HG03175 (cell line): ENCODE measurements at regions not wholly inside any gene's neighbourhood (a gene's known extent, or its start where the extent isn't known, plus 50 kb on each side); places are given as distances from the start of the nearest gene placed in this dataset.
A peak's percentile ranks its signal among the peaks of the same experiment; 100 is the strongest.
"Not testable (repeated sequence)": the region's sequence is repeated elsewhere in the genome, so short reads cannot be mapped to it uniquely, and the experiment has no call there.

Source experiments
- ATAC-seq: cut with Tn5 transposase; IDR thresholded peaks from one replicate; pipeline ENCODE4 v1.9.1; 2021; ENCODE audit warnings: mild to moderate bottlenecking, moderate library complexity; ENCODE audit not compliant: unreplicated experiment

DNA sequence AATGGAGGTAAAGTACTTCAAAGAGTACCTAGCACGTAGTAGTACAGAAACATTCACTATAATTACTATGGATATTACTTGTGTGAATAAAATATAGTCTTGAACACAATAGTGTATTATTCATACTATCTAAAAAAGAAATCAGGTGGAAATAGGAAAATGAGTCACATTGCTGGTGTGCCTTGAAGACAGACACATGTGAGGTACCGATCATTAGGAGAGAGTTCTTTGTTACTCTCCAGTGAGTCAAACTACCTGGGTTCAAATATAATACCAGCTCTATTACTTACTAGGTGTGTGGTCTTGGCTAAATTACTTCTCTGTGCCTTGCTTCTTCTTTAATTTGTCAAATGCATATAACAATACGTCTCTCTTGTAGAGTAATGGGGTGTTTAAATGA, 50.8 kb upstream of the BEND6 start:
- ATAC-seq: no peak

DNA sequence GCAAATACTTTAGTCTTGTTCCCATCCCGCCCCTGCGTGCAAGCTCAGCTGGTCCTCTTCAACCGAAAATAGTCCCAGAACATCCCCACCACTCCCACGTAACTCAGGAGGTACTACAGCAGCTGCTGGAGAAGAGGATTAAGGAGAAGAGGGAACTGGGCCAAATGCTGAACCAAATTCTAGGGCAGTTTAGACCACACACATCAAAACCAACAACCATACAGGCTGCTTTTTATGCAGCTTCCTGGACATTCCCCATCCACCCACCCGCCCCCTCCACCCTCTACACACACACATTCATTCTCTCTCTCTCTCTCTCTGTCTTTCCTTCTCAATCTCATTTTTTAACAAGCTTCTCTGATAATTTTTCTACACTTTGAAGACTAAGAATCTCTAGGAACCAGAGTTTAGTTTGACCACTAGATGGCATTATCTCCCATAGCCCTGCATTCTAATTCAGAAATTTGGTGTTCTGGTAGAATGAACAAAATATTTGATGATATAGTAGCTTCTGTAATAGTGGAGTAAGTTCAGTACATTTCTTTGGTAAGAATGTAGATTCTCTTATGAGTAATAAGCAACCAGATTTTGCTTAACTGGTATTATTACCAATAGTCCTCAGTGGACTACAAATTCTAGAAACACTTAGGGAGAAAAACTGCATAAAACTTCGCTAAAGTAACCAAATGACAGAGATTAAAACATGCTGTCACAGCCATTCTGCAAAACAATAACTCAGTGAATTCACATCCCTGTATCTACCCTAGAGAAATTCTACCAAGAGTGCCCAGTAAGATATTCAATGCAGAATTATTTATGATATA, 52.1 kb upstream of the BEND6 start:
- ATAC-seq: no peak

DNA sequence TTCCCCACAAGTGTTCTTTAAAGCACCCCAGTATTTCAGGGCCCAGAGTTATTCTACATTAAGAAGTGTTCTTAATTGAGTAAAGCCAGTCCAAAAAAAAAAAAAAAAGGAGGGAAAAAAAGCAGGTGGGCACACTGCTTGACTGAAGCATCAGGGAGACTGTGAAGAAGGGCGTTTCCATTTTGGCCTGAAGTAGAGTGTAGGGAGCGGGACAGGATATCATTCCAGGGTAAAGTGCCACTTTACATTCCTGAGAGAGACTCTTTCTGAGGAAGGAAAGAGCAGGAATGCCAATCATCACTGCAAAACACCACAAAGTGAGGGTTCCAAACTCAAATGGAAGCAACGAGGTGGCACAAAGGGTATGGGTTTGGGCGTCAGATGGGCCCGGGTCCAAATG, 54.1 kb upstream of the BEND6 start:
- no peak for ATAC-seq

DNA sequence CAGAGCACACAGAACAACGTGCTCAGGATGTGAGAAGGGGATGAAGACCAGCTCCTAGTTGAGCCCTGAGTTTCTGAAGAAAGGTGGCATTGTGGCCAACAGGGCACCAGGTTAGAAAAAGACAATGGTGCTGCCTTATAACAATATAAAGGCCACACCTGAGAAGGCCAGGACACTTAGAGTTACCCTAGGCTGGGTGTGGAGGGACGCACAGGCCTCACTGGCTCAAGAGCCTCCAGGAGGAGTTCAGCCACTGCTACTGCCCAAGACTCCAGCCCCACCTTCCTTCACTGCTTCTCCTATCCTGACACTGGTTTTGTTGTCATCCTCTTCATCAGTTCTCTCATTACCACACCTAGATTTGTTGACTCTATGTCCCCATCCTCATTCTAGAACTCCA, 55.2 kb upstream of the BEND6 start:
- no peak for ATAC-seq

DNA sequence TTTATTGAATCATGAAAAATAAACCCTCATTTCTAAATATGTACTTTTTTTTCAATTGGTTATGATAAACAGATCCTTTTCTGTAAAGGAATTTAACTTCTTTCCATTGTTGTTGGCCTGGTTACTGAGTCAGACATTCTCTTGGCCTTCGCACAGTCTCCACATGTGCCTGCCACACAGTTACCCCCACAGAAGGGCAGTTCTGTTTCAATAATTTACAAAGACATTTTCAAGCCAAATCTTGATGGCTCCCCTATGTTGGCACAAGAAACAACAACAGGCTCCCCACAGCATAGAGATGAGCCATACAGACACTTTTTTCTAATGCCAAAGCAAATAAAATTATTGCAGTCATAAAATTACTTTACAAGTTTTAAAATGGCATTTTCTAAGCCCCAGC, 55.6 kb upstream of the BEND6 start:
- ATAC-seq: no peak

DNA sequence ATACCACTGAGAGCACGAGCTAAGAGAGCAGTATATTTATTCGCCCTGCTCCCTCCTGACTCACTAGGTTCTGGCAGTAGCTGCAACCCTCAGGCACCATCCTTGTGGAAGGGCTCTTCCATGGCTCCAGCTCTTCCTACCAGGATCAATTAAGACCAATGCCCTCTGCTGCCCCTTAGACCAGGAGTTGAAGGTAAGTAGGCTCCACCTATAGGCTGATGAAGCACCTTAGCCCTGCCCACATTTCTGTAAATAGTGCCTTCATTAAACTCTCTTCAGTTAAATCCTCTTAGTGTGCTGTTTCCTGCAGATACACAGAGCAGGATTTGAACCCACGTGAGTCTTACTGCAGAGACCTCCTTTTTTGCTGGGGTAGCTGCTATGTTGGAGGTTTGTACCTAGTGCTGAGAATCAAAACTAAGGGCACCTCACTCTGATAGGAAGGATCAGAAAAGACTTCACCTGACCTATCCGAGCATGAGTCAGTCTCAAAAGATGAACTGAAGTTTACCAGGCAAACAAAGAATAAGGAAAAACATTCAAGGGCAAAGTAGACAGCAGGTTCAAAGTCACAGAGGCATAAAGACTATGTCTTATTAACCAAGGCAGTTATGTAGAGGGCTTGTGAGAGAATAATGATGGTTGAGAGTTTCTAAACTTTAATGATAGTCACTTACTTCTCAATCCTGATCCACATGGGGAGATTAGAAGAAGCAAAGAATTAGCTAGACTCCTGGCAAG, 56.9 kb upstream of the BEND6 start:
- no peak for ATAC-seq

DNA sequence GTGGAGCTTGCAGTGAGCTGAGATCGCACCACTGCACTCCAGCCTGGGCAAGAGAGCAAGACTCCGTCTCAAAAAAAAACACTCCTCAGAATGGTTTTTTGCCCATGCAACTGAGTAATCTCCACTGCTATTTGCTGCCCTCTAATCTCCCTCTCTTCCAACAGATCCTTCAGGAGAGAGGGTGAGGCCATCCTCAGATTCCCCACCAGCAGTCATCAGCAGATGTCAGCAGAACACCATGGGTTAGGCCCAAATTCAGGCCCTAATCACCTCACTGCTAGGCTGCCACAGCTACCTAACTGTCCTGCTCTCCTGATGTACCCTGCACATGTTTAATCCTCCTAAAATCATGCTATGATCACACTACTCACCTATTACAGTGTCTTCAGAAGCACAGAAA, 63.2 kb upstream of the BEND6 start:
- no peak for ATAC-seq

DNA sequence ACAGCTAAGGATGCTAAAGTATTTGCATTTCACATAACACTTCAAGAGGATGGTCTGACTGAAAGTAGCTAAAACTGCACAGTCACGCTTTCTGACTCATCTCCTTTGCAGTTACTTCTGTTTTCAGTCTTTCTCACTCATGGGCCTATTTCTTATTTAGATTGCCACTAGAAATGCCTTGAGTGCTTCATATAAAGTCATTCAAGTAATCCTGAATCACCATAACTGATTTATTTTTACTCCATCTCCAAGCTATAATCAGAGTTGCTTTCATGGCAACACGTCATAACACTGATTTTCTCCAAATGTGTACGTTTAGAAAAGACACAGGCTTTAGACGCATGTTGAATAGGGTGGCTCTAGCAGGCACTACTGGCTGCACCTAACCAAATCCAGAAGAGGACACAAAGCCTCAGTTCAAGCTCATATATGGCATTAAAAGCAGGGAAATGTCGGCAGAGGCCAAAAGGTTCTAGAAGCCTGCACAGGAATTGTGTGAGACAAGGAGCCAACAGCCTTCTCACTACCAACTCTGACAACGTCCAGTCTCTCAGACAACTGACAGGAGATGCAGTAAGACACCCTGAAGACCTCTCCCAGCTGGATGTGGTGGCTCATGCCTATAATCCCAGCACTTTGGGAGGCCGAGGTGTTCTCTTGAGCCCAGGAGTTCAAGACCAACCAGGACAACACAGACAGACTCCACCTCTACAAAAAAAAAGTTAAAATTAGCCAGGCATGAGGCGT, 64.1 kb upstream of the BEND6 start:
- peak; percentile 96 for ATAC-seq

DNA sequence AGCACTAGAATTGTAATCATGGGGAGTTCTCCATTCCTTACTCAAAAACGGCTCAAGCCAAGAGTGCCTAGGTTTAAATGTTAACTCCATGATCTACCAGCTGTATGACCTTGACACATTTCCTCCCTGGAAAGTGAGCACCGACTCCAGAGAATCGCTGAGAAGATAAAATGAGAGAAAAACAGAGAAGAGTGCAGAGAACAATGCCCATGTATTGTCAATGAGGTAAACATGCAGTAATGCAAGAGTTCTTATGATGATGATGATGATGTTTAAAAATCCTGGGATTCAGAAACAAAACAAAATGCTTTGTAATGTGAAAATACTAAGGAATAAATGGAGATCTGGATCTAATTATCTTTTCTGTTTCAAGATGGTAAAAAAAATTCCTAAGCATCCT, 64.8 kb upstream of the BEND6 start:
- no peak for ATAC-seq

DNA sequence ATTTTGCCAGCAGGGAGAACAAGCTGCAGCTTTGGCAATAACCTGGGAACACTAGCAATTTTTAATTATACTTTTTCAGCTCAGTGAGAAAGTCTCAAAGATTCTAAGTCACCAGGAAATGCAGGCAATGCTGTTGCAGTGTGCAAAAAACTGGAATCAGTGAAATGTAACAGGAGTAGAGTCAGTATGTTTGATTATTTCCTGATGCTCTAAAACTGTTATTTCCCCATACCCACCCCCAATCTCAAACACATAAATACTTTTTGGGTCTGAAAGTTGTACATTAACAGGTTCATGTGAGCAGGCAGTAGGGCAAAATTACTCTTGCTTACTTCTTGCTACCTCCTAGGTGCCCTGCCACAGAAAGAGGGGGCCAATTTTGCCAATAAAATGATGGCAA, 65.4 kb upstream of the BEND6 start:
- no peak for ATAC-seq

DNA sequence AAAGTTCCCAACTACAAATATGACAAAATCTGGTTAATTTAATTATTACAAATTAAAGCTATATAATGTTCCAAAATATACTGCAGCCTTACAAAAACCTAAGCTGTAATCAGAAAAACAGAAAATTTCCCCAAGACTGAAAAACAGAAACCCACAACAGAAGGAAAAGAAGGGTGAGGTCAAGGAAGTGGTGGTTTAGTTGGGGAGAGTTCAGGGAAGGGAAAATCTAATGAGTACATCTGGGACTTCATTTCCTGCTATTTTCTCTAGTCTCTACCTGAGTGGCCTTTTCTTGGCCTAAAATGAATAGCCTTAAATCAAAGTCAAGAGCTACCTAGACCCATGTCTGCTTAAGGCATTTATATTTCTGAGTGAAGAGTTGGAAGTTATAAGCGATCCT, 66.2 kb upstream of the BEND6 start:
- no peak for ATAC-seq

DNA sequence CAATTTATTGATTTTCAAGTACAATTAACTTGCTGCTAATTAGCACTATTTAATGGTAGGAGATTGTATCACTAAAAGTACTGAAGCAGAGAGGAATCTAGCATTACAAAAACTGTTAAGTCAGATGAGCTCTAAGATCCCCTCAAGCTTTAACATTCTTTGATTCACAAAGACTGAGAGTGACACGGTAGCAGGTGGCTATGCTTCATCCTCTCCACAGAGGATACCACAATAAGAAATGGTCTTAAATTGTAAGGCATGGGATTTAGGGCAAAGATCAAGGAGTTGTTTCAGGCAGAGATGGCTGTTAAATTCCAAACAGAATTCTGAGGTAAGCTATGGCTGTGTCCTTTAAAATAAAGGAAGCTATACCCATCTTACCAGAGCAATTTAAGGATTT, 67.8 kb upstream of the BEND6 start:
- no peak for ATAC-seq

DNA sequence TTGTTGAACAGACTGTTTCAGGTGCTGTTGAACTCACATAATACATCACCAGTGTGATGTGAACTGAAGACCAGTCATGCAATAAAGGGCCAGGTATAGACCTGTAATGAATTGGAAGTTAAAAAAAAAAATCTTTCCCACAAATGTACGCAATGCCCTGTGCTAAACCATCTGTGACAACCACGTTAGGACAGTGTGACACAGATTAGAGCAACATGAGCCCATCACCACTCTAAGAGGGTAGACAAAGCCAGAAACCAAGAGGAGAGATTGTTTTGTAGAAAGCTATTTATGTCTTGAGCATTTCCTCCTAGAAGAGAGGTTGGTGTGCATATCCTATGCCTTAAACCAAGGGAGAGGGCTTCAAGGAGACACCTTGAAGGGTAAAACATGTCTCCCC, 77.0 kb upstream of the BEND6 start:
- no peak for ATAC-seq

DNA sequence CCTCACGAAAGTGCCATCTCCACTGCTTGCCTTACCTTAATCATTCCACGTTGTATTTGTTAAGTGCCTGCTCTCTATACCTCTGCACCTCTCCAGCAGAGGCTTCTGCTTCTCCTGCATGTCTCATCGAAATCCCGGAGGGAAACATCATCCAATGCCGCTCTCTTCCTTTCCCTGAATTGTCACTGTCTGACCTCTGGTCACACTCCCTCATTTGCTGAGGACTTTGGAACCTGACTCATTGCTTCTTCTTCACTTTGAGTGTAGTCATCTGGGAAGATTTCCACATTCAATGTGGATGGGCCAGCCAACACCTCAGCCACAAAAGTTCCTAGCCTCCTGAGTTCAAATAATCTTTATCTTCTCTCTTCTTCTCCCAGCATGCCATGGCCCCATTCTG, 78.9 kb upstream of the BEND6 start:
- no peak for ATAC-seq

DNA sequence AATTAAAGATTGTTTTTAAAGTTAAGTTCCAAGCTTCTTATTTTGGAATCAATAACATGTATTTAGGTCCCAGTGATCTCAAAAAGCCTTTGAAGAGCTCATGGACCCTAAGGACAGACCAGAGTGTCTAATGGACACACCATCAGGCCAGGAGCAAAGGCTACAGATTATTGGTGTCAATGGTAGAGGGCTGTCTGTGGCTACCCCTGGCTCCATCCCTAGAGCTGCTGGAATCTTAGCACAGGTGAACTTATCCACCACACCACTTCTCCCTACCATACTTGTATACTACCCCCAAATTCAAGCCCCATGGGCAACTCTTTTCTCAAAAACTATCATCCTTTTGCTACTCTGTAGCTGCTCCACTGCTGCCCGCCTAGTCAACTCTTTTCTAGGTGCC, 79.4 kb upstream of the BEND6 start:
- no peak for ATAC-seq

DNA sequence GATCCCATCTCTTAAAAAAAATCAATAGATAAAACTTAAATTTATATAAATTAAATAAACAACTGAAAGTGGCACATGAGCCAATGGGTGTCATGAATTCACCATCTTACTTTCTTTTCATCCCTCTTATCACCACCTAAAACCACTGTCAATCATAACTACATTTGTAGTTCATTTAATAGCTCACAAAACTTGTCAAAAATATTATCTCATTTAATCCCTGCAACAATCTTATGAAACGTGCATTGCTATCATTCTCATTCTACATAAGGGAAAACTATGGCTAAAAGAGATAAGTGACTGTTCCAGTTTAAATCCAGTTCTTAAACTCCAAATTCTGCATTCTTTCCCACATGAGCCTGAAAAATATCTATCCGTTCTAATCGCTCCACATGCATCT, 80.6 kb upstream of the BEND6 start:
- ATAC-seq: no peak

DNA sequence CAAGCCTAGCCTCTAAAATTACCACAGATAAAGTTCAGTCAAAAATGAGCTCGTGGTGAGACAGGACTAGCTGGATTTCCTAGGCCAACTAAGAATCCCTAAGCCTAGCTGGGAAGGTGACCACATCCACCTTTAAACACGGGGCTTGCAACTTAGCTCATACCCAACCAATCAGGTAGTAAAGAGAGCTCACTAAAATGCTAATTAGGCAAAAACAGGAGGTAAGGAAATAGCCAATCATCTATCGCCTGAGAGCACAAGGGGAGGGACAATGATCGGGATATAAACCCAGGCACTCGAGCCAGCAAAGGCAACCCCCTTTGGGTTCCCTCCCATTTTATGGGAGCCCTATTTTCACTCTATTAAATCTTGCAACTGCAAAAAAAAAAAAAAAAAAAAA, 84.9 kb upstream of the BEND6 start:
- not testable (repeated sequence) for ATAC-seq

DNA sequence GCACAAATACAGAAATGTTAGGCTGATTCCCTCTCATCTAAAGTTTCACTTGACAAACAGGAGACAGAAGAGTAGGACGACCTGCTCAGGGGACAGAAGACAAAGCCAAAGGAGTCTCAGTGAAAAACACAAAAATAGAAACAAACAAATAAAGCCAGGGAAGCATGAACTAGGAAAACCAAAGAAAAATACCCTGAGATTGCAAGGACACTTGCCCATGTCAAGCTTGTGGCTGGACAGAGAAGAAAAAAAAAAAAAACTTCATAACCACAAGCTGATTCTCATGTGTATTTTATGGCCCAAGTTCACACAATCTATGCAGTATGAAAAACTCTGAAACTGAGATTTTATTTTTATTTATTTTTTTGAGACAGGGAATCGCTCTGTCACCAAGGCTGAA, 85.6 kb upstream of the BEND6 start:
- no peak for ATAC-seq

DNA sequence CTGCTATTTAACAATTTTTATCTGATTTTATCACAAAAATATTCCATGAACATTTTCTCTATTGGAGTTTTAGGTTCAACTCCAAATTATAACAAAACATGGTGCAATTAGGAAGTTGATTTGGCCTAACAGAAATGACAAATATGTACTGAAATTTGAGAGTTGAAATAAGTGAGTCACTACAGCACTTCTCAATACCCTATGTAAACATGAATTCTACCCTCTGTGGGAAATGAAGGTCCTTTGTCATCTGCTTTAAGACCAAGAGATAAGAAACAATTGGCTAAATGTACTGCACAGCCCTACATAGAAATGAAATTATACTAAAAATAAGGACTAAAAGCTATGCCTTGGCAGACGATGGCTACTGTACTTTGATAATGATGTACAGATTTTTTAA, 86.2 kb upstream of the BEND6 start:
- no peak for ATAC-seq

DNA sequence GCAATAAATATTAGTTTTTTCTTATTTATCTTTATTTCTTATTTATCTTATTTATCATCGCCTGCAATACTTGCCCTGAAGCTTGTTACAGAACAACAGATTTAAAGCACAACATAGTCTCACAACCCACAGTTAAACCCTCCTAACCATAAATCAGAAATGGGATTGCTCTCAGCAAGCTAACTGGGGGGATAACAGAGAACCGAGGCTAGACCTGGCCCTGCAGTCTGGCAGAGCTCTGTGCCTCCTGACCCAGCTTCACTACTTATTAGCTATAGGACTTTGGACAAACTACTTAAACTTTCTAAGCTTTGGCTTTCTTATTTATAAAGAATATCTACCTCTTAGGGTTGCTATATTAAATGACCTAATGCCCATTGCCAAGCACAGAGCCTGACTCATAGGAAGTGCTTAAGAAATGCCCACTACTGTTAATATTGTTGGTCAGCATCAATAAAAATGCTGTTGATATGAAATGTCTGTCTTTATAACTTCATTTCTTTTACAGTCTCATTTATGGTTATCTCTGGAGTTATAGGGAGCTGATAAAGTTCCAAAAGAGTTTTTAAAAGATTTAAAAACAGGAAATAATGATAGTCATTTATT, 87.9 kb upstream of the BEND6 start:
- no peak for ATAC-seq

DNA sequence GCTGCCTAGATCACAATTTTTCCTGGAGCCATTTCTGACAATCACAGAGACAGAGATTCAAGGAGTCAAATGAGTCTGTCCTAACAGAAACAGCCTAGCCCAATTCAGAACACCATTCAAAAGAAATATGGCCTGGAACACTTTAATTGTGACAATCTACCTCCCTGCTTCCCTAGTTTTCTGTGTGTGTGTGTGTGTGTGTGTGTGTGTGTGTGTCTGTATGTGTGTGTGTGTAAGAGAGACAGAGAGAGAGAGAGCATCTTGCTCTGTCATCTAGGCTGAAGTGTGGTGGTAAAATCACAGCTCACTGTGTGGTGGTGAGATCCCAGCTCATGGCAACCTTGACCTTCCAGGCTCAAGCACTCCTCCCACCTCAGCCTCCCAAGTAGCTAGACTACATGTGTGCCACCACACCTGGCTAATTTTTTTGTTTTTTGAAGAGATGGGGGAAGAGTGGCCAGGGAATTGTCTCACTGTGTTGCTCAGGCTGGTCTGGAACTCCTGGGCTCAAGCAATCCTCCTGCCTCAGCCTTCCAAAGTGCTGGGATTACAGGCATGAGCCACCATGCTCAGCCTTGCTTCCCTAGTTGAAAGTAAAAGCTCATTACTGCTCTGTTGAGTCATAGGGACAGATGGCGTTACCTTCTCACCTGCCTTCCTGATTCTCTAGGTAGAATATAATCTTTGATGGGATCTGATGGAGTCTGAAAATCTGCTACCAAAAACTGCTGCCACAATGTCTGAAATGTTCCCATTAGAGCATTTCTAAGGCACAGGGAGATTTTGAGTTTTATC, 89.6 kb upstream of the BEND6 start:
- ATAC-seq: no peak
